Mucosa of descending colon (tissue), 3 donors: ENCODE measurements at regions not wholly inside any gene's neighbourhood (a gene's known extent, or its start where the extent isn't known, plus 50 kb on each side); places are given as distances from the start of the nearest gene placed in this dataset.
"Not testable (repeated sequence)": the region's sequence is repeated elsewhere in the genome, so short reads cannot be mapped to it uniquely, and the experiment has no call there.

Experiments
- ATAC-seq: fragments of 200-7000 bp; cut with Tn5 transposase; one replicate; pipeline ENCODE4 v1.9.1; 2020; ENCODE audit warnings: mild to moderate bottlenecking, moderate library complexity
- DNase-seq, 3 donors: peaks; one replicate each; pipeline ENCODE4 v3.0.0-alpha.2; 2020
- H3K36me3 ChIP-seq: fragments of 200-600 bp; one replicate; pipeline ENCODE4 v1.8.0; 2021; ENCODE audit warnings: low read depth, mild to moderate bottlenecking
- H3K4me1 ChIP-seq: fragments of 200-600 bp; one replicate; pipeline ENCODE4 v1.8.0; 2021; ENCODE audit warnings: low read depth, mild to moderate bottlenecking
- H3K4me3 ChIP-seq: fragments of 200-600 bp; one replicate; pipeline ENCODE4 v1.8.0; 2021; ENCODE audit warnings: mild to moderate bottlenecking
- H3K9me3 ChIP-seq: fragments of 200-600 bp; one replicate; pipeline ENCODE4 v1.8.0; 2021; ENCODE audit warnings: mild to moderate bottlenecking
- intact Hi-C, 2 donors: fragments of 100-400 bp; cut with DNase I in 1 of 2; cut with micrococcal nuclease in 1 of 2; formaldehyde crosslinking; loops; one replicate each; pipeline versions ENCODE4 v1.11.0 to v1.11.1; 2022; cut with DNase I, micrococcal nuclease
- TF ChIP-seq, protein P1 (sequence below): fragments of 200-600 bp; IDR thresholded peaks from one replicate; pipeline ENCODE4 v1.8.0; 2022; ENCODE audit warnings: antibody characterized with exemption, mild to moderate bottlenecking
- donor health status: DM: no; HTN: no; CAD: no; lungs with moderate emphysema.
- donor health status: DM: no; HTN: no; CAD: no.
- donor health status: DM: no; HTN: yes; CAD: no.

DNA sequence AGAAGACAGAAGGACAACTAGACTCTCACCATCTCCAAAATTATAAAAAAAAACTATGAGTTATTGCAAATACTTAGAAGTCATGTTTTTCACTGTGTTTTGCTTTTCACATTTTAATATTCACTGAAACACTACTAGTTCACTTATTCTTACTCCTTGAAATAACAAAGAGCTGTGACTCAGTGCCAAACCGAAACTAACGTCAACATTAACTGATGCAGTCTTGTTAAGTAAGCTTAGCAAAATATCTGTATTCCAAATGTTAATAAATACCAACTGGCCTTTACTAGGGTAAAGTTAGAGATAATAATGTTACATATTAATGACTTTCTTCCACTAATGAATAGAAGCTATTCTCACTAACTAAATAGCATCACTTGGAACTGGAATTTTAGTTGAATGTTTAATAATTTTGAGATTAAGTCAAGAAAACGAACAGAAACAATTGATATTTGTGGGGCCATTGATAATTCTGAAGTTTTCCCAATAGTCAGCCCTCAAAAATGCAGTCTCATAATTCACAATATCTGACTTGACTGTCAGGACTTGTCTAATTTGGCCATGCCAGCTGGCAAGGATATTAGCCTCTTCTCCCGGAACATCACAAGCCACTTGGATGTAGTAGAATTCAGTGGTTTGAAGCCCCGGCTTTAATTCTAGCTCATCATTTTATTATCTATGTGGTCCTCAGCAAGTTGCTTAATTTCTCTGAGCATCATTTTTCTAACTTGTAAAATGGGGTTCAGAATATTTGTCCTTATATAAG lies 230.1 kb upstream of the DDI1 start:
- ATAC-seq = no peak
- intact Hi-C loops = no loop called here

DNA sequence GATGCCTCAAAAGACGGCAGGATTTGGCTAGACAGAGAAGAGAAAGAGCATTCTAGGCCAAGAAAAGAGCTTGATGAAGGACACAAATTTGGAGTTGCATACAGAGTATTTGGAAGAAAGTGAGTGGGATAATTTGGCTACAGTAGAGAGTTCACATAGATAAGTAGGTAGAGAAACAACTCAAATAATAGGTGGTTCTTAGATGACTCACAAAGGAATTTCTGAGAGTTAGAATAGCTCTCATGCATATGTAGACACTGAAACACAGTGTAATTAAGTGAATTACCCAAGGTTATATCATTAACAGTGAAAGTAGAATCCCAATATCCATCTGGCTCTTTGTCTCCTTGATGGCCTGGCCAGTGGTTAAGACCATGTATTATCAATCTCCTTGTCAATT lies 228.6 kb upstream of the DDI1 start:
- intact Hi-C loops = no loop called here
- ATAC-seq (no peak), DNase-seq (no peak)
- peaks cover 7% of the 10 kb centered on the region for H3K4me1 ChIP-seq
- TF ChIP-seq, protein P1, sequence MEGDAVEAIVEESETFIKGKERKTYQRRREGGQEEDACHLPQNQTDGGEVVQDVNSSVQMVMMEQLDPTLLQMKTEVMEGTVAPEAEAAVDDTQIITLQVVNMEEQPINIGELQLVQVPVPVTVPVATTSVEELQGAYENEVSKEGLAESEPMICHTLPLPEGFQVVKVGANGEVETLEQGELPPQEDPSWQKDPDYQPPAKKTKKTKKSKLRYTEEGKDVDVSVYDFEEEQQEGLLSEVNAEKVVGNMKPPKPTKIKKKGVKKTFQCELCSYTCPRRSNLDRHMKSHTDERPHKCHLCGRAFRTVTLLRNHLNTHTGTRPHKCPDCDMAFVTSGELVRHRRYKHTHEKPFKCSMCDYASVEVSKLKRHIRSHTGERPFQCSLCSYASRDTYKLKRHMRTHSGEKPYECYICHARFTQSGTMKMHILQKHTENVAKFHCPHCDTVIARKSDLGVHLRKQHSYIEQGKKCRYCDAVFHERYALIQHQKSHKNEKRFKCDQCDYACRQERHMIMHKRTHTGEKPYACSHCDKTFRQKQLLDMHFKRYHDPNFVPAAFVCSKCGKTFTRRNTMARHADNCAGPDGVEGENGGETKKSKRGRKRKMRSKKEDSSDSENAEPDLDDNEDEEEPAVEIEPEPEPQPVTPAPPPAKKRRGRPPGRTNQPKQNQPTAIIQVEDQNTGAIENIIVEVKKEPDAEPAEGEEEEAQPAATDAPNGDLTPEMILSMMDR = no peak
- no peaks in the 10 kb centered on the region for H3K36me3 ChIP-seq
- no peak overlapping the region for H3K4me3 ChIP-seq
- H3K9me3 ChIP-seq = no peaks in the 10 kb centered on the region

More for the DNA sequence above, 230.1 kb upstream of the DDI1 start:
- peaks cover 7% of the 10 kb centered on the region for H3K4me1 ChIP-seq
- no peaks in the 10 kb centered on the region for H3K9me3 ChIP-seq
- H3K36me3 ChIP-seq = no peaks in the 10 kb centered on the region
- no peak overlapping the region for H3K4me3 ChIP-seq
- TF ChIP-seq, protein P1 = no peak
- DNase-seq = peak in 1 of 3 donors; percentile 32

DNA sequence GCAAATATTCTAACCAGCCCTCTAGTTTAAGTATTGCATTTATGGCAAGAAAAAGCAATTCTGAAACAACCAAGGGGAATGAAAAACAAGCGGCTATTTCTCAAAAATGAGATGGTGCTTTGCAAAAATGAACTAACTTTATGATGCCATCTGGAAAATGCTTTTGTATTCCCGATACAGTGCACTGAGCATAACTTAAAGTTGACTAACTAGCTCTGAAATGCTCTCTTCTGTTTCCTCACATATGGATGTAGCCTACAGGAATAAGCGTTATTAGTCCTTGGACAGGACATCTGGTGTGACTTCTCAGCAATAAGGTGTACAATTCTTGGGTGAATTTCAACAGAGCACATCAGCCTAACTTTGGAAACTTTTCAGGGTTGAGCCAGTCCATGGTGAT lies 228.2 kb upstream of the DDI1 start:
- H3K4me3 ChIP-seq = no peak overlapping the region
- intact Hi-C loops = no loop called here
- TF ChIP-seq, protein P1 = no peak
- H3K9me3 ChIP-seq = no peaks in the 10 kb centered on the region
- ATAC-seq (no peak), DNase-seq (no peak)
- H3K36me3 ChIP-seq = no peaks in the 10 kb centered on the region
- peaks cover 7% of the 10 kb centered on the region for H3K4me1 ChIP-seq

DNA sequence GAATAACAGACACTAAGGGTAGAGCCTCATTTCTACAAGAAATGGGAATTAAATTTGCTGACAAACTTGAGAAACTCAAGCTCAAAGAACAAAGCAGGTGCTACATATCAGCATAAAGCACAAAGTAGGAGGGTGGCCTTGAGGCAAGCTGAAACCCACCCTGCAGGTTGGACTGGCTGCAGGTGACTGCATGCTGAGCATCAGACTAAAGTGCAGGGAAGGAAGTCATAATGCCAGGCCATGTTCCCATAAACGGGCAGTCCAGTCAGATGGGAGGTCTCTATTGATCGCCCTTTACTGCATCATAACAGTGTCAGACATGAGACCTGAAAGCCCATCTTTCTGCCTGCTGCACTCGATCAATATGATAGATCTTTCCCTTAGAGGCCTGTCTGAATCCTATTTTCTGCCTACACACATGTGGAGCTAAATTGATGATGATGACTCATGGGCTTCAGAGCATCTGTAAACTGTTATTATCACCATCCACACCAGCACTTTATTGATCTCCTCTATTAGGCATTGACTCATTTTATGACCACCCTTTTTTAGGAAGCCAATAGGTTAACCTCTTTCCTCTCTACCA lies 224.5 kb upstream of the DDI1 start:
- H3K4me1 ChIP-seq = no peaks in the 10 kb centered on the region
- no peak for DNase-seq
- TF ChIP-seq, protein P1 = no peak
- H3K36me3 ChIP-seq = no peaks in the 10 kb centered on the region
- intact Hi-C loops = no loop called here
- no peak overlapping the region for H3K4me3 ChIP-seq
- no peaks in the 10 kb centered on the region for H3K9me3 ChIP-seq
- ATAC-seq = no peak

DNA sequence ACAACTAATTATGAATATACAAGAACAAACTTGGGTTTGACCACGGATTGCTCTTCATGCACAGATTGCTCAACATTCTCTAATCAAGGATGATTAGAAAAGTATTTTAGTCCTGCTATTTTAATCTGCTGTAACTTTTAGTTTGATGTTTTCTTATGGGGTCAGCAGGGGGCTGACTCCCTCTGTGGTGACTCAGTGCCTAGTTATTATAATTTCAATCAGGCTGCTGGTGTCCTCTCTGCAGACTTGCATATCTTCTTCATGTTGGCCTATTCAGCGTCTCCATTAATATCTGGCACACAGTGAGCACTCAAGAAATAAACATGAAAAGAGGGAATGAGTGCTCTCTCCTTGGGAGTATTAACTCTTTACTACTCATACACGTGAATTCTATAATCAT lies 223.8 kb upstream of the DDI1 start:
- Histone ChIP-seq H3K4me3 (no peak overlapping the region), H3K36me3 (no peaks in the 10 kb centered on the region), H3K9me3 (no peaks in the 10 kb centered on the region), H3K4me1 (no peaks in the 10 kb centered on the region)
- TF ChIP-seq, protein P1 = no peak
- DNase-seq = no peak
- intact Hi-C loops = no loop called here
- no peak for ATAC-seq

DNA sequence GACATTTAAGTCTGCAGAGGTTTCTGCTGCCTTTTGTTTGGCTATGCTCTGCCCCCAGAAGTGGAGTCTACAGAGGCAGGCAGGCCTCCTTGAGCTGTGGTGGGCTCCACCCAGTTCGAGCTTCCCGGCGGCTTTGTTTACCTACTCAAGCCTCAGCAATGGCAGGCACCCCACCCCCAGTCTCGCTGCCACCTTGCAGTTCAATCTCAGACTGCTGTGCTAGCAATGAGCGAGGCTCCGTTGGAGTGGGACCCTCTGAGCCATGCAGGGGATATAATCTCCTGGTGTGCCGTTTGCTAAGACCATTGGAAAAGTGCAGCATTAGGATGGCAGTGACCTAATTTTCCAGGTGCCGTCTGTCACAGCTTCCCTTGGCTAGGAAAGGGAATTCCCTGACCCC lies 216.1 kb upstream of the DDI1 start:
- H3K9me3 ChIP-seq, H3K36me3 ChIP-seq, H3K4me1 ChIP-seq, H3K4me3 ChIP-seq, DNase-seq, ATAC-seq, intact Hi-C loops: not testable (repeated sequence)
